ENCODE measurements at regions not wholly inside any gene's neighbourhood (a gene's known extent, or its start where the extent isn't known, plus 50 kb on each side); places are given as distances from the start of the nearest gene placed in this dataset.

- DNase-seq (ENCODE audit: extremely low read depth, low read depth, low spot score) = no peak
Measured at GRCh38 chr18:39759926-39760325, 2194.3 kb upstream of the CELF4 start.

- no peak for DNase-seq (ENCODE audit: extremely low read depth, low read depth, low spot score)
Measured at GRCh38 chr18:39753178-39753577, 2187.6 kb upstream of the CELF4 start.

GRCh38 chr18:39752351-39752750 lies 2186.8 kb upstream of the CELF4 start:
- no peak for DNase-seq (ENCODE audit: extremely low read depth, low read depth, low spot score)

GRCh38 chr18:39751921-39752320 lies 2186.3 kb upstream of the CELF4 start:
- no peak for DNase-seq (ENCODE audit: extremely low read depth, low read depth, low spot score)

- no peak for DNase-seq (ENCODE audit: extremely low read depth, low read depth, low spot score)
Measured at GRCh38 chr18:39751161-39751560, 2185.6 kb upstream of the CELF4 start.

GRCh38 chr18:39749154-39749553 lies 2183.6 kb upstream of the CELF4 start:
- no peak for DNase-seq (ENCODE audit: extremely low read depth, low read depth, low spot score)

GRCh38 chr18:39748727-39749126 lies 2183.1 kb upstream of the CELF4 start:
- DNase-seq (ENCODE audit: extremely low read depth, low read depth, low spot score) = no peak

- DNase-seq (ENCODE audit: extremely low read depth, low read depth, low spot score) = no peak
Measured at GRCh38 chr18:39746201-39746600, 2180.6 kb upstream of the CELF4 start.

- no peak for DNase-seq (ENCODE audit: extremely low read depth, low read depth, low spot score)
Measured at GRCh38 chr18:39743463-39743862, 2177.9 kb upstream of the CELF4 start.

GRCh38 chr18:39741755-39742466 lies 2176.3 kb upstream of the CELF4 start:
- DNase-seq (ENCODE audit: extremely low read depth, low read depth, low spot score) = no peak

- DNase-seq (ENCODE audit: extremely low read depth, low read depth, low spot score) = no peak
Measured at GRCh38 chr18:39737869-39738268, 2172.3 kb upstream of the CELF4 start.

GRCh38 chr18:39732918-39733317 lies 2167.3 kb upstream of the CELF4 start:
- no peak for DNase-seq (ENCODE audit: extremely low read depth, low read depth, low spot score)

- no peak for DNase-seq (ENCODE audit: extremely low read depth, low read depth, low spot score)
Measured at GRCh38 chr18:39730606-39731005, 2165.0 kb upstream of the CELF4 start.

- DNase-seq (ENCODE audit: extremely low read depth, low read depth, low spot score) = no peak
Measured at GRCh38 chr18:39724652-39725051, 2159.1 kb upstream of the CELF4 start.

- no peak for DNase-seq (ENCODE audit: extremely low read depth, low read depth, low spot score)
Measured at GRCh38 chr18:39721712-39722111, 2156.1 kb upstream of the CELF4 start.

- DNase-seq (ENCODE audit: extremely low read depth, low read depth, low spot score) = no peak
Measured at GRCh38 chr18:39713961-39714360, 2148.4 kb upstream of the CELF4 start.

- DNase-seq (ENCODE audit: extremely low read depth, low read depth, low spot score) = no peak
Measured at GRCh38 chr18:39711701-39712100, 2146.1 kb upstream of the CELF4 start.

GRCh38 chr18:39705362-39705761 lies 2139.8 kb upstream of the CELF4 start:
- DNase-seq (ENCODE audit: extremely low read depth, low read depth, low spot score) = no peak

- no peak for DNase-seq (ENCODE audit: extremely low read depth, low read depth, low spot score)
Measured at GRCh38 chr18:39702888-39703287, 2137.3 kb upstream of the CELF4 start.

GRCh38 chr18:39701839-39702238 lies 2136.2 kb upstream of the CELF4 start:
- peak; percentile 41 for DNase-seq (ENCODE audit: extremely low read depth, low read depth, low spot score)

- no peak for DNase-seq (ENCODE audit: extremely low read depth, low read depth, low spot score)
Measured at GRCh38 chr18:39701055-39701783, 2135.6 kb upstream of the CELF4 start.

GRCh38 chr18:39699340-39699964 lies 2133.9 kb upstream of the CELF4 start:
- no peak for DNase-seq (ENCODE audit: extremely low read depth, low read depth, low spot score)

Measured in glomerular endothelial cell (primary cell).